ENCODE measurements at regions not wholly inside any gene's neighbourhood (a gene's known extent, or its start where the extent isn't known, plus 50 kb on each side); places are given as distances from the start of the nearest gene placed in this dataset.

GRCh38 chrX:5278908-5279307 lies 949.8 kb downstream of the NLGN4X start:
- no peak for DNase-seq

GRCh38 chrX:5265324-5265850 lies 963.3 kb downstream of the NLGN4X start:
- no peak for DNase-seq

- DNase-seq, result no peak
Observed at GRCh38 chrX:5250106-5250505, 978.6 kb downstream of the NLGN4X start.

GRCh38 chrX:5242091-5242790 lies 986.4 kb downstream of the NLGN4X start:
- DNase-seq, result no peak

- DNase-seq, result no peak
Observed at GRCh38 chrX:5236749-5237148, 991.9 kb downstream of the NLGN4X start.

- DNase-seq, result no peak
Observed at GRCh38 chrX:5236096-5236495, 992.6 kb downstream of the NLGN4X start.

GRCh38 chrX:5233830-5234229 lies 994.8 kb downstream of the NLGN4X start:
- no peak for DNase-seq

- no peak for DNase-seq
Observed at GRCh38 chrX:5220421-5220820, 1008.2 kb downstream of the NLGN4X start.

- no peak for DNase-seq
Observed at GRCh38 chrX:5194806-5195205, 1033.9 kb downstream of the NLGN4X start.

- no peak for DNase-seq
Observed at GRCh38 chrX:5180135-5180741, 1048.4 kb downstream of the NLGN4X start.

- no peak for DNase-seq
Observed at GRCh38 chrX:5176766-5177165, 1051.9 kb downstream of the NLGN4X start.

- no peak for DNase-seq
Observed at GRCh38 chrX:5163663-5164062, 1065.0 kb downstream of the NLGN4X start.

- DNase-seq, result no peak
Observed at GRCh38 chrX:5155301-5155700, 1073.4 kb downstream of the NLGN4X start.

- DNase-seq, result no peak
Observed at GRCh38 chrX:5145957-5146356, 1082.7 kb downstream of the NLGN4X start.

- DNase-seq, result no peak
Observed at GRCh38 chrX:5142644-5143043, 1086.0 kb downstream of the NLGN4X start.

- no peak for DNase-seq
Observed at GRCh38 chrX:5122181-5122678, 1106.4 kb downstream of the NLGN4X start.

GRCh38 chrX:5117816-5118215 lies 1110.9 kb downstream of the NLGN4X start:
- DNase-seq, result no peak

GRCh38 chrX:5113128-5113527 lies 1115.5 kb downstream of the NLGN4X start:
- DNase-seq, result no peak

GRCh38 chrX:5100004-5100403 lies 1128.7 kb downstream of the NLGN4X start:
- DNase-seq, result no peak

GRCh38 chrX:5086388-5086787 lies 1142.3 kb downstream of the NLGN4X start:
- no peak for DNase-seq

- DNase-seq, result no peak
Observed at GRCh38 chrX:5084279-5084678, 1144.4 kb downstream of the NLGN4X start.

- no peak for DNase-seq
Observed at GRCh38 chrX:5082705-5083104, 1146.0 kb downstream of the NLGN4X start.

GRCh38 chrX:5080791-5081190 lies 1147.9 kb downstream of the NLGN4X start:
- DNase-seq, result no peak

- no peak for DNase-seq
Observed at GRCh38 chrX:5068550-5068949, 1160.1 kb downstream of the NLGN4X start.
